ENCODE measurements at regions not wholly inside any gene's neighbourhood (a gene's known extent, or its start where the extent isn't known, plus 50 kb on each side); places are given as distances from the start of the nearest gene placed in this dataset.
"Not testable (repeated sequence)": the region's sequence is repeated elsewhere in the genome, so short reads cannot be mapped to it uniquely, and the experiment has no call there.

DNA sequence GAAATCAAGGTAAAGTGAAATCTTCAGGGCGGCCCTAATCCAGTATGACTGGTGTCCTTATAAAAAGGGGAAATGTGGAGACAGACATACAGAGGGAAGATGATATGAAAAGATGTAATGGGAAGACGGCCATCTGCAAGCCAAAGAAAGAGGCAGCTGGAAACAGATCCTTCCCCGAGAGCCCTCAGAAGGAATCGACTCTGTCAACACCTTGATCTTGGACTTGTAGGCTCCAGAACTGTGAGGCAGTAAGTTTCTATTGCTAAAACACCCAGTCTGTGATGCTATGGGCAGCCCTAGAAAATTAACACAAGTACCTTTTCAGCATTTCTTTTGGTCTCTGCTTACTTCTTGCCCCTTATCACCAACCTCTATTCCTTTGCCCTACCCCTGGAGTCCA lies 174.7 kb upstream of the TPM1 start:
- H3K27me3 Mint-ChIP-seq (ENCODE audit: unreplicated experiment), result no peaks in the 10 kb centered on the region
- H3K36me3 Mint-ChIP-seq (ENCODE audit: insufficient read depth, unreplicated experiment), result no peaks in the 10 kb centered on the region
- intact Hi-C loops (cut with micrococcal nuclease; ENCODE audit: unreplicated experiment), result no loop called here
- peaks cover 5% of the 10 kb centered on the region for H3K9me3 Mint-ChIP-seq (ENCODE audit: low read depth, unreplicated experiment)
- DNase-seq, result no peak
- no TSS peak for BruUV-seq (replicated peaks)
- CTCF ChIA-PET, result interaction anchor here (0.6 kb wide), 1 partner anchor 167 kb away, joined by 4 read pairs; no protein-coding TSS in a partner anchor
- no peak overlapping the region for H3K4me3 Mint-ChIP-seq (ENCODE audit: low read depth, unreplicated experiment)
- H3K27ac Mint-ChIP-seq (ENCODE audit: unreplicated experiment), result no peak overlapping the region
- TF ChIP-seq CTCF (IDR thresholded peaks at IDR 0.05; ENCODE audit: unreplicated experiment), result no peak
- peaks cover 2% of the 10 kb centered on the region for H3K4me1 Mint-ChIP-seq (ENCODE audit: low read depth, unreplicated experiment)

GRCh38 chr15:62868507-62868906 lies 174.0 kb upstream of the TPM1 start:
- H3K9me3 Mint-ChIP-seq (ENCODE audit: low read depth, unreplicated experiment), result peaks cover 5% of the 10 kb centered on the region
- CTCF ChIA-PET, result interaction anchor here (0.7 kb wide), 1 partner anchor 103 kb away, joined by 5 read pairs; no protein-coding TSS in a partner anchor
- DNase-seq, result no peak
- H3K4me3 Mint-ChIP-seq (ENCODE audit: low read depth, unreplicated experiment), result no peak overlapping the region
- H3K36me3 Mint-ChIP-seq (ENCODE audit: insufficient read depth, unreplicated experiment), result no peaks in the 10 kb centered on the region
- H3K27me3 Mint-ChIP-seq (ENCODE audit: unreplicated experiment), result no peaks in the 10 kb centered on the region
- no peak for TF ChIP-seq CTCF (IDR thresholded peaks at IDR 0.05; ENCODE audit: unreplicated experiment)
- H3K4me1 Mint-ChIP-seq (ENCODE audit: low read depth, unreplicated experiment), result no peaks in the 10 kb centered on the region
- intact Hi-C loops (cut with micrococcal nuclease; ENCODE audit: unreplicated experiment), result no loop called here
- no peak overlapping the region for H3K27ac Mint-ChIP-seq (ENCODE audit: unreplicated experiment)
- no TSS peak for BruUV-seq (replicated peaks)

DNA sequence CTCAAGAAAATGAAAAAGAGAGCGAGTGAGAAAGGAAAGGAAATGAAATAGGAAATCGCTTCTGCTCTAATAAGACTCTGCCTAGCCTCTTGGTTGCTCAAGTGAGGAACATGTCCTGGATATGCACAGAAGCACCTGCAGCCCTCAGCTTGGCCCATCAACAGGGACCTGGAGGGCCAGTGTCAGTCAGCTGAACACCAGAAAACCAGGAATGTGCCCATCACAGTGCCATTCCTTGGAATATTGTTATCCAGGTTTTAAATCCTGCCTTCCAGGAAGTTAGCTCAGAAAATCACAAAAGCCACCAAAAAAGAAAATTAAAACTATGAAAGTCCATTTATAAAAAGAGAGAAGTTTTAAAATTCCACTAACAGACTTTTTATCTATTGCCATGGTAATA lies 173.4 kb upstream of the TPM1 start:
- no peaks in the 10 kb centered on the region for H3K4me1 Mint-ChIP-seq (ENCODE audit: low read depth, unreplicated experiment)
- CTCF ChIA-PET, result no interaction called here
- no peak overlapping the region for H3K4me3 Mint-ChIP-seq (ENCODE audit: low read depth, unreplicated experiment)
- no peak for DNase-seq
- no TSS peak for BruUV-seq (replicated peaks)
- intact Hi-C loops (cut with micrococcal nuclease; ENCODE audit: unreplicated experiment), result no loop called here
- H3K36me3 Mint-ChIP-seq (ENCODE audit: insufficient read depth, unreplicated experiment), result no peaks in the 10 kb centered on the region
- H3K9me3 Mint-ChIP-seq (ENCODE audit: low read depth, unreplicated experiment), result peaks cover 5% of the 10 kb centered on the region
- H3K27me3 Mint-ChIP-seq (ENCODE audit: unreplicated experiment), result no peaks in the 10 kb centered on the region
- no peak overlapping the region for H3K27ac Mint-ChIP-seq (ENCODE audit: unreplicated experiment)
- no peak for TF ChIP-seq CTCF (IDR thresholded peaks at IDR 0.05; ENCODE audit: unreplicated experiment)

GRCh38 chr15:62870216-62870615 lies 172.3 kb upstream of the TPM1 start:
- H3K27me3 Mint-ChIP-seq (ENCODE audit: unreplicated experiment), result no peaks in the 10 kb centered on the region
- no peaks in the 10 kb centered on the region for H3K4me1 Mint-ChIP-seq (ENCODE audit: low read depth, unreplicated experiment)
- TF ChIP-seq CTCF (IDR thresholded peaks at IDR 0.05; ENCODE audit: unreplicated experiment), result no peak
- DNase-seq, result no peak
- no TSS peak for BruUV-seq (replicated peaks)
- no peak overlapping the region for H3K4me3 Mint-ChIP-seq (ENCODE audit: low read depth, unreplicated experiment)
- intact Hi-C loops (cut with micrococcal nuclease; ENCODE audit: unreplicated experiment), result no loop called here
- H3K36me3 Mint-ChIP-seq (ENCODE audit: insufficient read depth, unreplicated experiment), result no peaks in the 10 kb centered on the region
- H3K9me3 Mint-ChIP-seq (ENCODE audit: low read depth, unreplicated experiment), result peaks cover 5% of the 10 kb centered on the region
- no peak overlapping the region for H3K27ac Mint-ChIP-seq (ENCODE audit: unreplicated experiment)
- CTCF ChIA-PET, result no interaction called here

DNA sequence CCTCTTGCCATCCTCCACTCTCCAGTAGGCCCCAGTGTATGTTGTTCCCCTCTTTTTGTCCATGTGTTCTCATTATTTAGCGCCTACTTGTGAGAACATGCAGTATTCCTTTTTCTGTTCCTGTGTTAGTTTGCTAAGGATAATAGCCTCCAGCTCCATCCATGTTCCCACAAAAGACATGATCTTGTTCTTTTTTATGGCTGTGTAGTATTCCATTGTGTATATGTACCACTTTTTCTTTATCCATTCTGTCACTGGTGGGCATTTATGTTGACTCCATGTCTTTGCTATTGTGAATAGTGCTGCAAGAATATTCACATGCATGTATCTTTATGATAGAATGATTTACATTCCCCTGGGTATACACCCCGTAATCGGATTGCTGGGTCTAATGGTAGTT lies 171.8 kb upstream of the TPM1 start:
- DNase-seq; H3K36me3 Mint-ChIP-seq (ENCODE audit: insufficient read depth, unreplicated experiment); CTCF ChIA-PET; BruUV-seq (replicated peaks); H3K4me1 Mint-ChIP-seq (ENCODE audit: low read depth, unreplicated experiment); H3K27ac Mint-ChIP-seq (ENCODE audit: unreplicated experiment); intact Hi-C loops (cut with micrococcal nuclease; ENCODE audit: unreplicated experiment); H3K4me3 Mint-ChIP-seq (ENCODE audit: low read depth, unreplicated experiment); H3K9me3 Mint-ChIP-seq (ENCODE audit: low read depth, unreplicated experiment); H3K27me3 Mint-ChIP-seq (ENCODE audit: unreplicated experiment): not testable (repeated sequence)

Data from Calu3 (cell line).